HepG2 (cell line): ENCODE measurements at regions not wholly inside any gene's neighbourhood (a gene's known extent, or its start where the extent isn't known, plus 50 kb on each side); places are given as distances from the start of the nearest gene placed in this dataset.

Experiments used
- ATAC-seq: fragments of 200-7000 bp; cut with Tn5 transposase; 3 replicates; pipeline ENCODE4 v1.9.1; 2020; ENCODE audit warnings: mild to moderate bottlenecking, moderate library complexity
- BruUV-seq: library from RNA; stranded (reverse); fragments of 400-500 nt; replicated peaks from 2 replicates; lab custom pipeline; 2021; lab: Mats Ljungman, UMichigan
- CTCF ChIA-PET: fragments of 300-600 bp; formaldehyde crosslinking; extraction: SDS; loops from one replicate; lab custom pipeline; 2021; ENCODE audit warnings: low total read pairs, inconsistent platforms, low intra/inter-chr PET ratio; lab: Yijun Ruan, JAX
- POLR2A ChIA-PET: fragments of 350-600 bp; sonication (Branson Sonifier 250); formaldehyde crosslinking; loops from one replicate; lab custom pipeline; 2020; ENCODE audit warnings: antibody characterized with exemption, inconsistent platforms; lab: Yijun Ruan, JAX
- DNase-seq: peaks from one replicate; pipeline ENCODE4 v3.0.0-alpha.2; 2015; ENCODE audit warnings: low spot score
- FAIRE-seq: peaks from 3 replicates; lab custom pipeline; 2011; peaks lifted over from hg19 to GRCh38; lab: Jason Lieb, UNC
- H2AFZ ChIP-seq: one replicate; pipeline ENCODE4 v1.6.1; 2011; ENCODE audit warnings: low read length, inconsistent platforms
- H3K27ac ChIP-seq: fragments of 300-600 bp; 3 replicates; pipeline ENCODE4 v1.8.0; 2011; ENCODE audit warnings: mixed run types, mild to moderate bottlenecking, mixed read lengths, low read length, inconsistent platforms; ENCODE audit not compliant: insufficient read depth; ENCODE audit errors: extremely low read length
- H3K27me3 ChIP-seq, 2 experiments: fragments of 200-600 bp in 1 of 2; 2 replicates in 1 of 2; 3 replicates in 1 of 2; pipeline versions ENCODE4 v1.6.0 to v1.8.0; 2011; ENCODE audit warnings: low read length in 2 of 2, mild to moderate bottlenecking in 2 of 2, moderate library complexity in 2 of 2, inconsistent platforms in 1 of 2; ENCODE audit not compliant: insufficient read depth in 2 of 2, control insufficient read depth in 1 of 2
- H3K36me3 ChIP-seq, 2 experiments: fragments of 200-600 bp in 1 of 2; replicated peaks in 1 of 2; 2 replicates in 1 of 2; 3 replicates in 1 of 2; pipeline versions ENCODE4 v1.5.1 to v1.8.0; 2011; ENCODE audit warnings: low read length in 2 of 2, inconsistent platforms in 1 of 2; ENCODE audit not compliant: insufficient read depth in 2 of 2, control insufficient read depth in 1 of 2
- H3K4me1 ChIP-seq: 2 replicates; pipeline ENCODE4 v1.5.1; 2012; ENCODE audit warnings: low read length, inconsistent platforms; ENCODE audit not compliant: insufficient read depth
- H3K4me2 ChIP-seq: 2 replicates; pipeline ENCODE4 v1.6.0; 2011; ENCODE audit warnings: low read depth, low read length, inconsistent platforms
- H3K4me3 ChIP-seq, 3 experiments: fragments of 200-600 bp in 1 of 3; sonication (generic), shearing (Covaris generic) in 1 of 3; replicated peaks in 1 of 3; 2 replicates each; pipeline ENCODE4 v1.5.1; 2011 to 2016; ENCODE audit warnings: low read length in 3 of 3, inconsistent platforms in 2 of 3, low read depth in 2 of 3, mild to moderate bottlenecking in 2 of 3, control low read depth in 1 of 3, mixed read lengths in 1 of 3; ENCODE audit not compliant: insufficient read depth in 1 of 3
- H3K79me2 ChIP-seq: one replicate; pipeline ENCODE4 v1.6.1; 2011; ENCODE audit warnings: low read length, inconsistent platforms; ENCODE audit not compliant: insufficient read depth
- H3K9ac ChIP-seq: 2 replicates; pipeline ENCODE4 v1.6.0; 2011; ENCODE audit warnings: mild to moderate bottlenecking, low read depth, low read length, inconsistent platforms; ENCODE audit not compliant: insufficient read depth
- H3K9me3 ChIP-seq: 2 replicates; pipeline ENCODE4 v1.5.1; 2012; ENCODE audit warnings: mild to moderate bottlenecking, low read length
- H4K20me1 ChIP-seq: 2 replicates; pipeline ENCODE4 v1.6.0; 2011; ENCODE audit warnings: inconsistent platforms, mild to moderate bottlenecking, low read length, moderate library complexity; ENCODE audit not compliant: insufficient read depth
- ESRRA ChIP-seq: sonication (generic); formaldehyde crosslinking; IDR thresholded peaks from 2 replicates; pipeline ENCODE4 v1.5.1; 2020; ENCODE audit warnings: mild to moderate bottlenecking, low read depth, missing genetic modification reagents
- MAFG ChIP-seq: sonication (generic); formaldehyde crosslinking; IDR thresholded peaks from 2 replicates; pipeline ENCODE4 v1.5.1; 2020; ENCODE audit warnings: mild to moderate bottlenecking, missing genetic modification reagents
- NCOR1 ChIP-seq: fragments of 200-600 bp; sonication (generic); IDR thresholded peaks from 2 replicates; pipeline ENCODE4 v1.7.0; 2017; ENCODE audit warnings: antibody characterized with exemption, low read length, borderline replicate concordance
- NFRKB ChIP-seq: fragments of 450-650 bp; IDR thresholded peaks from 2 replicates; pipeline ENCODE4 v1.6.1; 2017
- NFYB ChIP-seq: sonication (generic); formaldehyde crosslinking; IDR thresholded peaks from 2 replicates; pipeline ENCODE4 v1.4.0; 2020; ENCODE audit warnings: missing genetic modification reagents
- NRL ChIP-seq: sonication (generic); formaldehyde crosslinking; IDR thresholded peaks from 2 replicates; pipeline ENCODE4 v1.5.0; 2020; ENCODE audit warnings: missing genetic modification reagents, mild to moderate bottlenecking, moderate library complexity, borderline replicate concordance
- SNRNP70 ChIP-seq: fragments of 200-400 bp; formaldehyde crosslinking; IDR thresholded peaks from 2 replicates; pipeline ENCODE4 v1.6.1; 2017; ENCODE audit warnings: mild to moderate bottlenecking, low read depth, low read length, moderate library complexity
- WIZ ChIP-seq: sonication (generic); formaldehyde crosslinking; IDR thresholded peaks from 2 replicates; pipeline ENCODE4 v1.5.1; 2020; ENCODE audit warnings: mild to moderate bottlenecking, missing genetic modification reagents
- ZNF556 ChIP-seq: sonication (generic); formaldehyde crosslinking; IDR thresholded peaks from 2 replicates; pipeline ENCODE4 v1.4.0; 2020; ENCODE audit warnings: mild to moderate bottlenecking, missing genetic modification reagents, borderline replicate concordance
- WGBS: methylation state at CpG from one replicate; pipeline ENCODE4 v1.1.6; 2017; ENCODE audit warnings: low lambda C conversion rate; 5-methylcytosine and 5-hydroxymethylcytosine counted together
- in situ Hi-C: cut with HindIII; loops from 2 replicates; pipeline ENCODE4 v1.10.0; 2017; ENCODE audit warnings: low pct_unique_long_range_greater_than_20kb; ENCODE audit not compliant: extremely low pct_ligation_motif_present
- intact Hi-C: fragments of 100-400 bp; cut with micrococcal nuclease; formaldehyde crosslinking; loops from one replicate; pipeline ENCODE4 v1.10.0; 2022; ENCODE audit not compliant: unreplicated experiment
- TF ChIP-seq, protein P1 (sequence below): sonication (generic); formaldehyde crosslinking; IDR thresholded peaks from 2 replicates; pipeline ENCODE4 v1.4.0; 2020; ENCODE audit warnings: missing genetic modification reagents
- TF ChIP-seq, protein P2 (sequence below): sonication (generic); formaldehyde crosslinking; IDR thresholded peaks from 2 replicates; pipeline ENCODE4 v1.4.0; 2020; ENCODE audit warnings: missing genetic modification reagents
- TF ChIP-seq, protein P3 (sequence below): sonication (generic); formaldehyde crosslinking; IDR thresholded peaks from 2 replicates; pipeline ENCODE4 v1.5.1; 2020; ENCODE audit warnings: mild to moderate bottlenecking, missing genetic modification reagents, moderate library complexity

DNA sequence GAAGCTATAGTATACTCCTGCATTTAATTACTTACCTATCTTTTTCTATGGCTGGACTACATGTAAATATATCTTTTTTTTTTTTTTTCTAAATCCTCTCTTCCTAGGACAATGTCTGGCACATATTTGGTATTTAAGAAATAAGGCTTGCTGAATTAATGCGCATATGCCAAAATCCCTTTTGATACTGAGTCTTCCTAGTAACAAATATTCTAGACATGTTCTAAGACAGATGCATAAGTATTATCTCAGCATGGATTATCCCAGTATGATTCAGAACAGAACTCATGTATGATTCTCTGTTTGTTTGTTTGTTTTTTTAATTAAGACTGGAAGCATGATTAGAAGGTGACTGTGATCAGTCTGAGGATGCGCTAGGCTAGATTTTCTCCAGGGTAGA, 249.8 kb upstream of the ZNF717 start:
- ATAC-seq: no peak
- DNase-seq: no peak
- CTCF ChIA-PET: no interaction called here
- in situ Hi-C loops: no loop called here
- H3K79me2 ChIP-seq: no peaks in the 10 kb centered on the region
- H3K36me3 ChIP-seq: no peaks in the 10 kb centered on the region
- intact Hi-C loops: no loop called here
- no peak overlapping the region for H3K4me3 ChIP-seq
- POLR2A ChIA-PET: no interaction called here
- no peaks in the 10 kb centered on the region for H3K27me3 ChIP-seq
- H3K4me2 ChIP-seq: no peak overlapping the region
- no peak overlapping the region for H3K9ac ChIP-seq
- TF ChIP-seq NFRKB: no peak
- TF ChIP-seq MAFG (CRISPR knock-in tag): no peak
- TF ChIP-seq NRL (CRISPR knock-in tag): no peak
- TF ChIP-seq, protein P1, sequence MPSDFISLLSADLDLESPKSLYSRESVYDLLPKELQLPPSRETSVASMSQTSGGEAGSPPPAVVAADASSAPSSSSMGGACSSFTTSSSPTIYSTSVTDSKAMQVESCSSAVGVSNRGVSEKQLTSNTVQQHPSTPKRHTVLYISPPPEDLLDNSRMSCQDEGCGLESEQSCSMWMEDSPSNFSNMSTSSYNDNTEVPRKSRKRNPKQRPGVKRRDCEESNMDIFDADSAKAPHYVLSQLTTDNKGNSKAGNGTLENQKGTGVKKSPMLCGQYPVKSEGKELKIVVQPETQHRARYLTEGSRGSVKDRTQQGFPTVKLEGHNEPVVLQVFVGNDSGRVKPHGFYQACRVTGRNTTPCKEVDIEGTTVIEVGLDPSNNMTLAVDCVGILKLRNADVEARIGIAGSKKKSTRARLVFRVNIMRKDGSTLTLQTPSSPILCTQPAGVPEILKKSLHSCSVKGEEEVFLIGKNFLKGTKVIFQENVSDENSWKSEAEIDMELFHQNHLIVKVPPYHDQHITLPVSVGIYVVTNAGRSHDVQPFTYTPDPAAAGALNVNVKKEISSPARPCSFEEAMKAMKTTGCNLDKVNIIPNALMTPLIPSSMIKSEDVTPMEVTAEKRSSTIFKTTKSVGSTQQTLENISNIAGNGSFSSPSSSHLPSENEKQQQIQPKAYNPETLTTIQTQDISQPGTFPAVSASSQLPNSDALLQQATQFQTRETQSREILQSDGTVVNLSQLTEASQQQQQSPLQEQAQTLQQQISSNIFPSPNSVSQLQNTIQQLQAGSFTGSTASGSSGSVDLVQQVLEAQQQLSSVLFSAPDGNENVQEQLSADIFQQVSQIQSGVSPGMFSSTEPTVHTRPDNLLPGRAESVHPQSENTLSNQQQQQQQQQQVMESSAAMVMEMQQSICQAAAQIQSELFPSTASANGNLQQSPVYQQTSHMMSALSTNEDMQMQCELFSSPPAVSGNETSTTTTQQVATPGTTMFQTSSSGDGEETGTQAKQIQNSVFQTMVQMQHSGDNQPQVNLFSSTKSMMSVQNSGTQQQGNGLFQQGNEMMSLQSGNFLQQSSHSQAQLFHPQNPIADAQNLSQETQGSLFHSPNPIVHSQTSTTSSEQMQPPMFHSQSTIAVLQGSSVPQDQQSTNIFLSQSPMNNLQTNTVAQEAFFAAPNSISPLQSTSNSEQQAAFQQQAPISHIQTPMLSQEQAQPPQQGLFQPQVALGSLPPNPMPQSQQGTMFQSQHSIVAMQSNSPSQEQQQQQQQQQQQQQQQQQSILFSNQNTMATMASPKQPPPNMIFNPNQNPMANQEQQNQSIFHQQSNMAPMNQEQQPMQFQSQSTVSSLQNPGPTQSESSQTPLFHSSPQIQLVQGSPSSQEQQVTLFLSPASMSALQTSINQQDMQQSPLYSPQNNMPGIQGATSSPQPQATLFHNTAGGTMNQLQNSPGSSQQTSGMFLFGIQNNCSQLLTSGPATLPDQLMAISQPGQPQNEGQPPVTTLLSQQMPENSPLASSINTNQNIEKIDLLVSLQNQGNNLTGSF (CRISPR knock-in tag): no peak
- TF ChIP-seq NFYB: no peak
- TF ChIP-seq SNRNP70: no peak
- no peak for TF ChIP-seq WIZ (CRISPR knock-in tag)
- TF ChIP-seq, protein P2, sequence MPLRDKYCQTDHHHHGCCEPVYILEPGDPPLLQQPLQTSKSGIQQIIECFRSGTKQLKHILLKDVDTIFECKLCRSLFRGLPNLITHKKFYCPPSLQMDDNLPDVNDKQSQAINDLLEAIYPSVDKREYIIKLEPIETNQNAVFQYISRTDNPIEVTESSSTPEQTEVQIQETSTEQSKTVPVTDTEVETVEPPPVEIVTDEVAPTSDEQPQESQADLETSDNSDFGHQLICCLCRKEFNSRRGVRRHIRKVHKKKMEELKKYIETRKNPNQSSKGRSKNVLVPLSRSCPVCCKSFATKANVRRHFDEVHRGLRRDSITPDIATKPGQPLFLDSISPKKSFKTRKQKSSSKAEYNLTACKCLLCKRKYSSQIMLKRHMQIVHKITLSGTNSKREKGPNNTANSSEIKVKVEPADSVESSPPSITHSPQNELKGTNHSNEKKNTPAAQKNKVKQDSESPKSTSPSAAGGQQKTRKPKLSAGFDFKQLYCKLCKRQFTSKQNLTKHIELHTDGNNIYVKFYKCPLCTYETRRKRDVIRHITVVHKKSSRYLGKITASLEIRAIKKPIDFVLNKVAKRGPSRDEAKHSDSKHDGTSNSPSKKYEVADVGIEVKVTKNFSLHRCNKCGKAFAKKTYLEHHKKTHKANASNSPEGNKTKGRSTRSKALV: no peak
- no peak for TF ChIP-seq ESRRA (CRISPR knock-in tag)
- TF ChIP-seq NCOR1: no peak
- TF ChIP-seq, protein P3, sequence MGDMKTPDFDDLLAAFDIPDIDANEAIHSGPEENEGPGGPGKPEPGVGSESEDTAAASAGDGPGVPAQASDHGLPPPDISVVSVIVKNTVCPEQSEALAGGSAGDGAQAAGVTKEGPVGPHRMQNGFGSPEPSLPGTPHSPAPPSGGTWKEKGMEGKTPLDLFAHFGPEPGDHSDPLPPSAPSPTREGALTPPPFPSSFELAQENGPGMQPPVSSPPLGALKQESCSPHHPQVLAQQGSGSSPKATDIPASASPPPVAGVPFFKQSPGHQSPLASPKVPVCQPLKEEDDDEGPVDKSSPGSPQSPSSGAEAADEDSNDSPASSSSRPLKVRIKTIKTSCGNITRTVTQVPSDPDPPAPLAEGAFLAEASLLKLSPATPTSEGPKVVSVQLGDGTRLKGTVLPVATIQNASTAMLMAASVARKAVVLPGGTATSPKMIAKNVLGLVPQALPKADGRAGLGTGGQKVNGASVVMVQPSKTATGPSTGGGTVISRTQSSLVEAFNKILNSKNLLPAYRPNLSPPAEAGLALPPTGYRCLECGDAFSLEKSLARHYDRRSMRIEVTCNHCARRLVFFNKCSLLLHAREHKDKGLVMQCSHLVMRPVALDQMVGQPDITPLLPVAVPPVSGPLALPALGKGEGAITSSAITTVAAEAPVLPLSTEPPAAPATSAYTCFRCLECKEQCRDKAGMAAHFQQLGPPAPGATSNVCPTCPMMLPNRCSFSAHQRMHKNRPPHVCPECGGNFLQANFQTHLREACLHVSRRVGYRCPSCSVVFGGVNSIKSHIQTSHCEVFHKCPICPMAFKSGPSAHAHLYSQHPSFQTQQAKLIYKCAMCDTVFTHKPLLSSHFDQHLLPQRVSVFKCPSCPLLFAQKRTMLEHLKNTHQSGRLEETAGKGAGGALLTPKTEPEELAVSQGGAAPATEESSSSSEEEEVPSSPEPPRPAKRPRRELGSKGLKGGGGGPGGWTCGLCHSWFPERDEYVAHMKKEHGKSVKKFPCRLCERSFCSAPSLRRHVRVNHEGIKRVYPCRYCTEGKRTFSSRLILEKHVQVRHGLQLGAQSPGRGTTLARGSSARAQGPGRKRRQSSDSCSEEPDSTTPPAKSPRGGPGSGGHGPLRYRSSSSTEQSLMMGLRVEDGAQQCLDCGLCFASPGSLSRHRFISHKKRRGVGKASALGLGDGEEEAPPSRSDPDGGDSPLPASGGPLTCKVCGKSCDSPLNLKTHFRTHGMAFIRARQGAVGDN (CRISPR knock-in tag): no peak
- TF ChIP-seq ZNF556: no peak
- peaks cover 6% of the 10 kb centered on the region; the same call in 1 of the 2 replicates for H3K9me3 ChIP-seq
- no TSS peak for BruUV-seq
- WGBS: 84% methylated on average over 2 of the region's 2 CpGs
- H2AFZ ChIP-seq: no peak overlapping the region
- no peaks in the 10 kb centered on the region for H3K4me1 ChIP-seq
- H4K20me1 ChIP-seq: no peaks in the 10 kb centered on the region
- H3K27ac ChIP-seq: no peak overlapping the region
- FAIRE-seq: no peak
